Testis (tissue), 2 donors: ENCODE measurements at regions not wholly inside any gene's neighbourhood (a gene's known extent, or its start where the extent isn't known, plus 50 kb on each side); places are given as distances from the start of the nearest gene placed in this dataset.

Experiments used
- DNase-seq: peaks from one replicate; pipeline ENCODE4 v3.0.0-alpha.2; 2019
- H3K27ac ChIP-seq, 2 donors: fragments of 200-600 bp; sonication (generic); one replicate each; pipeline ENCODE4 v1.5.1; 2019
- H3K27me3 ChIP-seq: fragments of 200-600 bp; sonication (generic); one replicate; pipeline ENCODE4 v1.5.1; 2019
- H3K36me3 ChIP-seq: fragments of 200-600 bp; sonication (generic); one replicate; pipeline ENCODE4 v1.5.1; 2017; ENCODE audit warnings: low read depth; ENCODE audit errors: missing control alignments
- H3K4me1 ChIP-seq: fragments of 200-600 bp; sonication (generic); one replicate; pipeline ENCODE4 v1.5.1; 2019
- H3K4me3 ChIP-seq, 2 donors: fragments of 200-600 bp; sonication (generic); one replicate each; pipeline ENCODE4 v1.5.1; 2017 to 2019
- H3K9me3 ChIP-seq: fragments of 200-600 bp; sonication (generic); one replicate; pipeline ENCODE4 v1.5.1; 2017
- POLR2A ChIP-seq: fragments of 450-650 bp; IDR thresholded peaks from one replicate; pipeline ENCODE4 v1.6.1; 2017; ENCODE audit warnings: antibody characterized with exemption, mild to moderate bottlenecking, moderate library complexity
- WGBS, 2 donors: methylation state at CpG; one replicate each; pipeline ENCODE4 v1.1.5; 2018; 5-methylcytosine and 5-hydroxymethylcytosine counted together
- intact Hi-C: fragments of 100-400 bp; cut with DNase I; formaldehyde crosslinking; loops from one replicate; pipeline ENCODE4 v1.15.1; 2023; ENCODE audit warnings: low total_unique reads
- TF ChIP-seq, protein P1 (sequence below), 3 experiments: fragments of 450-650 bp in 2 of 3; fragments of 200-600 bp in 1 of 3; sonication (generic) in 1 of 3; IDR thresholded peaks; one replicate each; pipeline ENCODE4 v1.5.1; 2016 to 2019; ENCODE audit warnings: antibody characterized with exemption in 3 of 3, mild to moderate bottlenecking in 2 of 3, moderate library complexity in 1 of 3

DNA sequence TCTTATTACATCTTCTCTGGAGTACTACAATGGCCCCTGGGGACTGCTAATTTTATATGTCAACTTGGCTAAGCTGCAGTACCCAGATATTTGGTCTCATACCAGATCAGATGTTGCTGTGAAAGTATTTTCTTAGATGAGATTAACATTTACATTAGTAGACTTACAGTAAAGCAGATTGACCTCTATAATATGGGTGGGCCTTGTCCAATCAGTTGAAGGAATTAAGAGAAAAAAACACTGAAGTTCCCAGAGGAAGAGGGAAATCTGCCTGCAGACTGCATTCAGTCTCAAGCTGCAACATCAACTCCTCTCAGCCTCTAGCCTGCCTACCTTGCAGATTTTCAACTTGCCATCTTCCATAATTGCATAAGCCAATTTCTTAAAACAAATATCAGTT lies 430.1 kb downstream of the MED13L start:
- Histone ChIP-seq H3K9me3 (no peaks in the 10 kb centered on the region), H3K27me3 (no peaks in the 10 kb centered on the region), H3K4me3 (no peak overlapping the region), H3K36me3 (no peaks in the 10 kb centered on the region), H3K4me1 (no peaks in the 10 kb centered on the region), H3K27ac (no peak overlapping the region)
- intact Hi-C loops: no loop called here
- no peak for DNase-seq
- no peak for TF ChIP-seq POLR2A
- TF ChIP-seq, protein P1, sequence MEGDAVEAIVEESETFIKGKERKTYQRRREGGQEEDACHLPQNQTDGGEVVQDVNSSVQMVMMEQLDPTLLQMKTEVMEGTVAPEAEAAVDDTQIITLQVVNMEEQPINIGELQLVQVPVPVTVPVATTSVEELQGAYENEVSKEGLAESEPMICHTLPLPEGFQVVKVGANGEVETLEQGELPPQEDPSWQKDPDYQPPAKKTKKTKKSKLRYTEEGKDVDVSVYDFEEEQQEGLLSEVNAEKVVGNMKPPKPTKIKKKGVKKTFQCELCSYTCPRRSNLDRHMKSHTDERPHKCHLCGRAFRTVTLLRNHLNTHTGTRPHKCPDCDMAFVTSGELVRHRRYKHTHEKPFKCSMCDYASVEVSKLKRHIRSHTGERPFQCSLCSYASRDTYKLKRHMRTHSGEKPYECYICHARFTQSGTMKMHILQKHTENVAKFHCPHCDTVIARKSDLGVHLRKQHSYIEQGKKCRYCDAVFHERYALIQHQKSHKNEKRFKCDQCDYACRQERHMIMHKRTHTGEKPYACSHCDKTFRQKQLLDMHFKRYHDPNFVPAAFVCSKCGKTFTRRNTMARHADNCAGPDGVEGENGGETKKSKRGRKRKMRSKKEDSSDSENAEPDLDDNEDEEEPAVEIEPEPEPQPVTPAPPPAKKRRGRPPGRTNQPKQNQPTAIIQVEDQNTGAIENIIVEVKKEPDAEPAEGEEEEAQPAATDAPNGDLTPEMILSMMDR (IDR thresholded peaks at IDR 0.05): no peak

DNA sequence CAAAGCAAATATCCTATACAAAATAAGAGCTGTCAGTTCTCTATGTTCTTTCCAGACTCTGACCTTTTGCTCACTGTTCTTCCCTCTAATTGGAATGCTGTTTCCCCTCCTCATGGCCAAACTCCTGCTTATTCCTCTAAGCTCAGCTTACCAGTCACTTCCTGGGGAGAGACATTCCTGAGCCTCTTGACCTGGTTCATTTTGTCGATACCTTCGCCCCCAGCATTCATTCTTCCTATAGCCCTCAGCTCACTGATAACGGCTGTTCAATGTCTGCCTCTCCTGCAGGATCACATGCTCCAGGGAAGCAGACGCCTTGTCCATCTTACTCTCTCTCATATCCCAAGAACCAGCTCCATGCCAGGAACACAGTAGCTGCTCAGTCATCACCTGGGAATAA lies 431.0 kb downstream of the MED13L start:
- DNase-seq: no peak
- no peaks in the 10 kb centered on the region for H3K36me3 ChIP-seq
- 52 to 75% methylated on average over 4 of the region's 4 CpGs for WGBS, 2 donors
- TF ChIP-seq, protein P1 (IDR thresholded peaks at IDR 0.05): no peak
- no peak for TF ChIP-seq POLR2A
- no peak overlapping the region for H3K4me3 ChIP-seq
- no peak overlapping the region for H3K27ac ChIP-seq
- H3K9me3 ChIP-seq: no peaks in the 10 kb centered on the region
- H3K27me3 ChIP-seq: no peaks in the 10 kb centered on the region
- intact Hi-C loops: no loop called here
- no peaks in the 10 kb centered on the region for H3K4me1 ChIP-seq

DNA sequence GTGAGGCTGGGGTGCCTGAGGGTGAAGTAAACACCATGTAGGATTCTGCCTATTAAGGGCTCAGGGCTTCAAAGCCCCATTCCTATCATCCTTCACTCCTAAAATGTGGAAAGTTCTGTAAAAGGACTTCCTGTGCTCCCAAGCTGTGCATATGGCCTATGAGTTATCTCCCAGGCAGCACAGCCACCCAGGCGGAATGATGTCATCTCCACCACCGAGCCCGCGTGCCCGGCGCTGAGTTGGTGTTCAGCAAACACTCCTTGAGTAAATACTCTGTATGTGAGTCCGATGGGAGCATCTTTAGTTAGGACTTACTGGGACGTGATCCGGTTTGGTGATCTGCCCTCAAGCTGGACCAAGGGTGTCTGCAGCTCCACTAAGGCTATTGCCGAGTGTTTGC lies 437.3 kb downstream of the MED13L start:
- Histone ChIP-seq H3K4me3 (no peak overlapping the region), H3K27me3 (no peaks in the 10 kb centered on the region), H3K36me3 (no peaks in the 10 kb centered on the region), H3K9me3 (no peaks in the 10 kb centered on the region), H3K4me1 (no peaks in the 10 kb centered on the region), H3K27ac (no peak overlapping the region)
- TF ChIP-seq, protein P1 (IDR thresholded peaks at IDR 0.05): no peak
- TF ChIP-seq POLR2A: no peak
- 78 to 86% methylated on average over 10 of the region's 10 CpGs for WGBS, 2 donors
- intact Hi-C loops: no loop called here
- DNase-seq: no peak

DNA sequence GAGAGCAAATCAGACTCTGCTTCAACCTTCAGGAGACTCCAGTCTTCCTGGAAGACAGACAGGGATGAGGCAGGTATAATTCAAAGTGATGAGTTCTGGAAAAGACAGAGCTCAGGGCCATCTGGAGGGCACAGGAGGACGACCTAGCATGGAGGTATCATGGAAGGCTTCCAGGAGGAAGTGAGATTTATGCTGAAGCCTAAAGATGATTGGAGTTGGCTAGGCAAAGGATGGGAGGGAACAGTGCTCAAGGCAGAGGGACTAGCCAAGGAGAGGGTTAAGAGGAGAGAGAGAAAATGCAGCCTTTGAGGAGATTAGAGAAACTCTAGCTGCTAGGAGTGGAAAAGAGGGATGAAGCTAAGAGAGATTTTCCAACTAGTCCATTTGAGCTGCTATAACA lies 438.5 kb downstream of the MED13L start:
- no peaks in the 10 kb centered on the region for H3K4me1 ChIP-seq
- intact Hi-C loops: no loop called here
- no peak overlapping the region for H3K4me3 ChIP-seq
- H3K27me3 ChIP-seq: no peaks in the 10 kb centered on the region
- no peak for DNase-seq
- WGBS, 2 donors: 40 to 45% methylated on average over 1 of the region's 1 CpG
- H3K27ac ChIP-seq: no peak overlapping the region
- H3K36me3 ChIP-seq: no peaks in the 10 kb centered on the region
- no peaks in the 10 kb centered on the region for H3K9me3 ChIP-seq
- no peak for TF ChIP-seq POLR2A
- TF ChIP-seq, protein P1 (IDR thresholded peaks at IDR 0.05): no peak

DNA sequence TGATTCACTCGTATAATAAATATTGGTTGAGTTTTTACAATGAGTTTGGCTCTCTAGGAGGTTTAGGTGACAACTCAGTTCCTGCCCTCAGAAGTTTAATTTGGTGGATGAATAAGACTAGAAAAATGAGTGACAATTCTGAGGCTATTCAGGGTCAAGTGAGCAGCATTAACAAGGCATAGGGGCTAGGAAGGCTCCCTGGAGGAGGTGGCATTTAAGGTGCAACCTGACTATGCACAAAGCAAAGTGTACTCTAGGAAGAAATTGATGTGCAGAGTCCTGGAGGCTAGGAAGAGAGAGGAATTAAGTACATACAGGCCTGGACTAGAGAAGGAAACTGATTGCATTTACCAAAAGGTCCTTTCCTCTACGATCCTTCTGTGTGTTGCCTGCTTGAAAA lies 440.3 kb downstream of the MED13L start:
- Histone ChIP-seq H3K4me1 (no peaks in the 10 kb centered on the region), H3K27ac (no peak overlapping the region), H3K27me3 (no peaks in the 10 kb centered on the region), H3K36me3 (no peaks in the 10 kb centered on the region), H3K4me3 (no peak overlapping the region), H3K9me3 (no peaks in the 10 kb centered on the region)
- intact Hi-C loops: no loop called here
- 76 to 81% methylated on average over 2 of the region's 2 CpGs for WGBS, 2 donors
- TF ChIP-seq POLR2A: no peak
- no peak for DNase-seq
